K562 (cell line): ENCODE measurements at regions not wholly inside any gene's neighbourhood (a gene's known extent, or its start where the extent isn't known, plus 50 kb on each side); places are given as distances from the start of the nearest gene placed in this dataset.

ENCODE experiments used
- CREM ChIP-seq: IDR thresholded peaks from 2 replicates; pipeline ENCODE4 v1.6.1; 2014; ENCODE audit warnings: antibody characterized with exemption, low read depth
- FOS ChIP-seq: IDR thresholded peaks from 3 replicates; pipeline ENCODE4 v1.6.1; 2011; ENCODE audit not compliant: insufficient read length; ENCODE audit errors: extremely low read depth
- RAD21 ChIP-seq, 2 experiments: fragments of 250-450 bp in 1 of 2; fragments of 450-650 bp in 1 of 2; sonication (Bioruptor Pico) in 1 of 2; formaldehyde crosslinking in 1 of 2; IDR thresholded peaks in 1 of 2; conservative IDR thresholded peaks in 1 of 2; 2 replicates each; pipeline versions ENCODE4 v1.4.0 to v1.8.0; 2020 to 2022; ENCODE audit warnings: mild to moderate bottlenecking in 2 of 2, moderate library complexity in 1 of 2
- SIX5 ChIP-seq, 2 experiments: IDR thresholded peaks; 2 replicates each; pipeline ENCODE4 v1.6.1; 2011; ENCODE audit warnings: low read length in 2 of 2, borderline replicate concordance in 1 of 2, low read depth in 1 of 2, mild to moderate bottlenecking in 1 of 2, moderate library complexity in 1 of 2; ENCODE audit not compliant: insufficient read depth in 1 of 2
- ZKSCAN1 ChIP-seq: fragments of 150-350 bp; IDR thresholded peaks from 2 replicates; pipeline ENCODE4 v1.6.1; 2016; ENCODE audit warnings: low read depth, low read length
- ZNF224 ChIP-seq: sonication (generic); formaldehyde crosslinking; IDR thresholded peaks from 2 replicates; pipeline ENCODE4 v1.8.0; 2022; ENCODE audit warnings: mild to moderate bottlenecking, missing genetic modification reagents
- TF ChIP-seq, protein P1 (sequence below), 2 experiments: fragments of 450-650 bp; formaldehyde crosslinking in 1 of 2; IDR thresholded peaks; 2 replicates each; pipeline versions ENCODE4 v1.4.0 to v1.6.1; 2014 to 2020; ENCODE audit warnings: mild to moderate bottlenecking in 2 of 2, borderline replicate concordance in 1 of 2, low read depth in 1 of 2

DNA sequence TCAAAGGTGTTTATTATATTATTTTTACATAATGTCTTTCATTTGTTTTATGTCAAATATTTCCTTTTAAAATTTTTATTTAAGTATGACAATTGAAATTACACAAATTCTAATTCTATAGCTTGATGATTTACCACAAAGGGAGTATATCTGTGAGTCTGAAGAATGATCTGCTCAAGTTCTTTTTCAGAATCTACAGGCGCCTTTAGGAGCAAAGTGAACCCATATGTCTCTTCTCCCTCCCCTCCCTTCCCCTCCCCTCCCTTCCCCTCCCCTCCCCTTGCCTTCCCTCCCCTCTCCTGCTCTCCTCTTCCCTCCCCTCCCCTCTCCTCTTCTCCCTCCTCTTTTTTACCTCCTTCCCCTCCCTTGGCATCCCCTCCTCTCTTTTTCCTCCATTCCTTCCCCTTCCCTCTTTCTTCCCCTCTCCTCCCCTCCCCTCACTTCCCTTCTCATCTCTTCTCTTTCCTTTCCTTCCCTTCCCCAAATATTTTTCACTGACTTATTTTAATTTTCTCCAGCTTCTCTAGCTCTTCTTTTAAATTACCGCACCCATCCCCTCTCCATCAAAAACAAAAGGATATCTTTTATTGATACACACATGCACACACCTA, 495.3 kb upstream of the PIK3R1 start:
- no peak for TF ChIP-seq SIX5 (IDR thresholded peaks at IDR 0.05; ENCODE audit: borderline replicate concordance in 1 of 2, insufficient read depth in 1 of 2, low read depth in 1 of 2, low read length in 2 of 2)
- no peak for TF ChIP-seq ZKSCAN1
- TF ChIP-seq, protein P1, sequence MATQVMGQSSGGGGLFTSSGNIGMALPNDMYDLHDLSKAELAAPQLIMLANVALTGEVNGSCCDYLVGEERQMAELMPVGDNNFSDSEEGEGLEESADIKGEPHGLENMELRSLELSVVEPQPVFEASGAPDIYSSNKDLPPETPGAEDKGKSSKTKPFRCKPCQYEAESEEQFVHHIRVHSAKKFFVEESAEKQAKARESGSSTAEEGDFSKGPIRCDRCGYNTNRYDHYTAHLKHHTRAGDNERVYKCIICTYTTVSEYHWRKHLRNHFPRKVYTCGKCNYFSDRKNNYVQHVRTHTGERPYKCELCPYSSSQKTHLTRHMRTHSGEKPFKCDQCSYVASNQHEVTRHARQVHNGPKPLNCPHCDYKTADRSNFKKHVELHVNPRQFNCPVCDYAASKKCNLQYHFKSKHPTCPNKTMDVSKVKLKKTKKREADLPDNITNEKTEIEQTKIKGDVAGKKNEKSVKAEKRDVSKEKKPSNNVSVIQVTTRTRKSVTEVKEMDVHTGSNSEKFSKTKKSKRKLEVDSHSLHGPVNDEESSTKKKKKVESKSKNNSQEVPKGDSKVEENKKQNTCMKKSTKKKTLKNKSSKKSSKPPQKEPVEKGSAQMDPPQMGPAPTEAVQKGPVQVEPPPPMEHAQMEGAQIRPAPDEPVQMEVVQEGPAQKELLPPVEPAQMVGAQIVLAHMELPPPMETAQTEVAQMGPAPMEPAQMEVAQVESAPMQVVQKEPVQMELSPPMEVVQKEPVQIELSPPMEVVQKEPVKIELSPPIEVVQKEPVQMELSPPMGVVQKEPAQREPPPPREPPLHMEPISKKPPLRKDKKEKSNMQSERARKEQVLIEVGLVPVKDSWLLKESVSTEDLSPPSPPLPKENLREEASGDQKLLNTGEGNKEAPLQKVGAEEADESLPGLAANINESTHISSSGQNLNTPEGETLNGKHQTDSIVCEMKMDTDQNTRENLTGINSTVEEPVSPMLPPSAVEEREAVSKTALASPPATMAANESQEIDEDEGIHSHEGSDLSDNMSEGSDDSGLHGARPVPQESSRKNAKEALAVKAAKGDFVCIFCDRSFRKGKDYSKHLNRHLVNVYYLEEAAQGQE (IDR thresholded peaks at IDR 0.05; ENCODE audit: borderline replicate concordance), result no peak
- TF ChIP-seq, protein P1 (CRISPR knock-in tag; IDR thresholded peaks at IDR 0.05; ENCODE audit: low read depth), result no peak
- TF ChIP-seq FOS, result no peak
- TF ChIP-seq ZNF224 (CRISPR knock-in tag), result no peak
- no peak for TF ChIP-seq RAD21 (CRISPR knock-in tag; conservative IDR thresholded peaks at IDR 0.05 in 1 of 2, IDR thresholded peaks at IDR 0.05 in 1 of 2)
- no peak for TF ChIP-seq CREM
